ENCODE measurements at regions not wholly inside any gene's neighbourhood (a gene's known extent, or its start where the extent isn't known, plus 50 kb on each side); places are given as distances from the start of the nearest gene placed in this dataset.
"Not testable (repeated sequence)": the region's sequence is repeated elsewhere in the genome, so short reads cannot be mapped to it uniquely, and the experiment has no call there.

GRCh38 chr13:100948937-100949336, 274.3 kb upstream of the TMTC4 start:
- not testable (repeated sequence) for H3K4me3 ChIP-seq (ENCODE audit: low read length); H3K27me3 ChIP-seq (ENCODE audit: low read length); H2AFZ ChIP-seq (ENCODE audit: low read length); H4K20me1 ChIP-seq (ENCODE audit: insufficient read depth, low read depth, low read length); H3K4me1 ChIP-seq (ENCODE audit: low read length); H3K4me2 ChIP-seq (ENCODE audit: low read depth, low read length, poor library complexity, severe bottlenecking); H3K27ac ChIP-seq (ENCODE audit: low read length); H3K9me3 ChIP-seq (ENCODE audit: low read length); DNase-seq; H3K79me2 ChIP-seq (ENCODE audit: low read length); H3K9me2 ChIP-seq (replicated peaks; ENCODE audit: insufficient read depth, low read length); H3K9ac ChIP-seq (ENCODE audit: low read length); H3K36me3 ChIP-seq (ENCODE audit: insufficient read depth, low read length)

GRCh38 chr13:100946588-100946987, 272.0 kb upstream of the TMTC4 start:
- no peak overlapping the region for H2AFZ ChIP-seq (ENCODE audit: low read length)
- H3K9me2 ChIP-seq (replicated peaks; ENCODE audit: insufficient read depth, low read length): no peaks in the 10 kb centered on the region
- H4K20me1 ChIP-seq (ENCODE audit: insufficient read depth, low read depth, low read length): no peaks in the 10 kb centered on the region
- H3K9ac ChIP-seq (ENCODE audit: low read length): no peak overlapping the region
- H3K4me2 ChIP-seq (ENCODE audit: low read depth, low read length, poor library complexity, severe bottlenecking): no peak overlapping the region
- no peaks in the 10 kb centered on the region for H3K4me1 ChIP-seq (ENCODE audit: low read length)
- no peaks in the 10 kb centered on the region for H3K36me3 ChIP-seq (ENCODE audit: insufficient read depth, low read length)
- no peaks in the 10 kb centered on the region for H3K9me3 ChIP-seq (ENCODE audit: low read length)
- H3K4me3 ChIP-seq (ENCODE audit: low read length): no peak overlapping the region
- no peak overlapping the region for H3K27ac ChIP-seq (ENCODE audit: low read length)
- no peaks in the 10 kb centered on the region for H3K79me2 ChIP-seq (ENCODE audit: low read length)
- DNase-seq: no peak
- H3K27me3 ChIP-seq (ENCODE audit: low read length): no peaks in the 10 kb centered on the region; the same call in 1 of the 2 replicates

- H3K4me1 ChIP-seq (ENCODE audit: low read length): no peaks in the 10 kb centered on the region
- H3K9me3 ChIP-seq (ENCODE audit: low read length): no peaks in the 10 kb centered on the region
- no peaks in the 10 kb centered on the region for H4K20me1 ChIP-seq (ENCODE audit: insufficient read depth, low read depth, low read length)
- H3K4me2 ChIP-seq (ENCODE audit: low read depth, low read length, poor library complexity, severe bottlenecking): no peak overlapping the region
- H3K79me2 ChIP-seq (ENCODE audit: low read length): no peaks in the 10 kb centered on the region
- no peak overlapping the region for H2AFZ ChIP-seq (ENCODE audit: low read length)
- no peaks in the 10 kb centered on the region for H3K36me3 ChIP-seq (ENCODE audit: insufficient read depth, low read length)
- H3K9ac ChIP-seq (ENCODE audit: low read length): no peak overlapping the region
- no peak overlapping the region for H3K27ac ChIP-seq (ENCODE audit: low read length)
- H3K27me3 ChIP-seq (ENCODE audit: low read length): no peaks in the 10 kb centered on the region
- no peak for DNase-seq
- no peak overlapping the region for H3K4me3 ChIP-seq (ENCODE audit: low read length)
- no peaks in the 10 kb centered on the region for H3K9me2 ChIP-seq (replicated peaks; ENCODE audit: insufficient read depth, low read length)
Measured at GRCh38 chr13:100944791-100945345, 270.3 kb upstream of the TMTC4 start.

GRCh38 chr13:100942742-100943141, 268.1 kb upstream of the TMTC4 start:
- Histone ChIP-seq H3K4me2 (ENCODE audit: low read depth, low read length, poor library complexity, severe bottlenecking) (no peak overlapping the region), H3K9me3 (ENCODE audit: low read length) (no peaks in the 10 kb centered on the region), H3K36me3 (ENCODE audit: insufficient read depth, low read length) (no peaks in the 10 kb centered on the region), H3K9ac (ENCODE audit: low read length) (no peak overlapping the region), H2AFZ (ENCODE audit: low read length) (no peak overlapping the region), H3K4me1 (ENCODE audit: low read length) (no peaks in the 10 kb centered on the region), H3K27ac (ENCODE audit: low read length) (no peak overlapping the region), H4K20me1 (ENCODE audit: insufficient read depth, low read depth, low read length) (no peaks in the 10 kb centered on the region), H3K9me2 (replicated peaks; ENCODE audit: insufficient read depth, low read length) (no peaks in the 10 kb centered on the region), H3K27me3 (ENCODE audit: low read length) (no peaks in the 10 kb centered on the region), H3K4me3 (ENCODE audit: low read length) (no peak overlapping the region), H3K79me2 (ENCODE audit: low read length) (no peaks in the 10 kb centered on the region)
- DNase-seq: no peak

- Histone ChIP-seq H3K27ac (ENCODE audit: low read length) (no peak overlapping the region), H3K4me3 (ENCODE audit: low read length) (no peak overlapping the region), H3K9me2 (replicated peaks; ENCODE audit: insufficient read depth, low read length) (no peaks in the 10 kb centered on the region), H3K4me2 (ENCODE audit: low read depth, low read length, poor library complexity, severe bottlenecking) (no peak overlapping the region), H2AFZ (ENCODE audit: low read length) (no peak overlapping the region), H3K79me2 (ENCODE audit: low read length) (no peaks in the 10 kb centered on the region), H4K20me1 (ENCODE audit: insufficient read depth, low read depth, low read length) (no peaks in the 10 kb centered on the region), H3K36me3 (ENCODE audit: insufficient read depth, low read length) (no peaks in the 10 kb centered on the region), H3K9me3 (ENCODE audit: low read length) (no peaks in the 10 kb centered on the region), H3K9ac (ENCODE audit: low read length) (no peak overlapping the region), H3K27me3 (ENCODE audit: low read length) (no peaks in the 10 kb centered on the region), H3K4me1 (ENCODE audit: low read length) (no peaks in the 10 kb centered on the region)
- DNase-seq: no peak
Measured at GRCh38 chr13:100941377-100942368, 267.1 kb upstream of the TMTC4 start.

- Histone ChIP-seq H3K4me1 (ENCODE audit: low read length) (no peaks in the 10 kb centered on the region), H3K36me3 (ENCODE audit: insufficient read depth, low read length) (no peaks in the 10 kb centered on the region), H3K9me2 (replicated peaks; ENCODE audit: insufficient read depth, low read length) (no peaks in the 10 kb centered on the region), H3K27ac (ENCODE audit: low read length) (no peak overlapping the region), H2AFZ (ENCODE audit: low read length) (no peak overlapping the region), H4K20me1 (ENCODE audit: insufficient read depth, low read depth, low read length) (no peaks in the 10 kb centered on the region), H3K27me3 (ENCODE audit: low read length) (no peaks in the 10 kb centered on the region), H3K4me3 (ENCODE audit: low read length) (no peak overlapping the region), H3K9ac (ENCODE audit: low read length) (no peak overlapping the region), H3K9me3 (ENCODE audit: low read length) (no peaks in the 10 kb centered on the region), H3K79me2 (ENCODE audit: low read length) (no peaks in the 10 kb centered on the region), H3K4me2 (ENCODE audit: low read depth, low read length, poor library complexity, severe bottlenecking) (no peak overlapping the region)
- DNase-seq: no peak
Measured at GRCh38 chr13:100940658-100941057, 266.1 kb upstream of the TMTC4 start.

GRCh38 chr13:100933841-100934240, 259.2 kb upstream of the TMTC4 start:
- H2AFZ ChIP-seq (ENCODE audit: low read length): no peak overlapping the region
- H3K36me3 ChIP-seq (ENCODE audit: insufficient read depth, low read length): no peaks in the 10 kb centered on the region
- H4K20me1 ChIP-seq (ENCODE audit: insufficient read depth, low read depth, low read length): no peaks in the 10 kb centered on the region
- no peaks in the 10 kb centered on the region for H3K9me2 ChIP-seq (replicated peaks; ENCODE audit: insufficient read depth, low read length)
- H3K27ac ChIP-seq (ENCODE audit: low read length): no peak overlapping the region
- H3K9me3 ChIP-seq (ENCODE audit: low read length): no peaks in the 10 kb centered on the region
- no peak overlapping the region for H3K9ac ChIP-seq (ENCODE audit: low read length)
- no peaks in the 10 kb centered on the region for H3K79me2 ChIP-seq (ENCODE audit: low read length)
- no peaks in the 10 kb centered on the region for H3K27me3 ChIP-seq (ENCODE audit: low read length)
- H3K4me1 ChIP-seq (ENCODE audit: low read length): no peaks in the 10 kb centered on the region
- H3K4me3 ChIP-seq (ENCODE audit: low read length): no peak overlapping the region
- no peak overlapping the region for H3K4me2 ChIP-seq (ENCODE audit: low read depth, low read length, poor library complexity, severe bottlenecking)
- no peak for DNase-seq

- Histone ChIP-seq H2AFZ (ENCODE audit: low read length) (no peak overlapping the region), H3K9me2 (replicated peaks; ENCODE audit: insufficient read depth, low read length) (no peaks in the 10 kb centered on the region), H3K36me3 (ENCODE audit: insufficient read depth, low read length) (no peaks in the 10 kb centered on the region), H3K4me3 (ENCODE audit: low read length) (no peak overlapping the region), H3K27ac (ENCODE audit: low read length) (no peak overlapping the region), H3K79me2 (ENCODE audit: low read length) (no peaks in the 10 kb centered on the region), H3K4me2 (ENCODE audit: low read depth, low read length, poor library complexity, severe bottlenecking) (no peak overlapping the region), H3K9me3 (ENCODE audit: low read length) (no peaks in the 10 kb centered on the region), H3K27me3 (ENCODE audit: low read length) (no peaks in the 10 kb centered on the region), H3K4me1 (ENCODE audit: low read length) (no peaks in the 10 kb centered on the region), H3K9ac (ENCODE audit: low read length) (no peak overlapping the region), H4K20me1 (ENCODE audit: insufficient read depth, low read depth, low read length) (no peaks in the 10 kb centered on the region)
- DNase-seq: no peak
Measured at GRCh38 chr13:100922599-100922998, 248.0 kb upstream of the TMTC4 start.

All from Karpas-422 (cell line).